Astrocyte of the spinal cord (primary cell): ENCODE measurements at regions not wholly inside any gene's neighbourhood (a gene's known extent, or its start where the extent isn't known, plus 50 kb on each side); places are given as distances from the start of the nearest gene placed in this dataset.
"Not testable (repeated sequence)": the region's sequence is repeated elsewhere in the genome, so short reads cannot be mapped to it uniquely, and the experiment has no call there.

Source experiments
- DNase-seq: peaks from one replicate; pipeline ENCODE4 v3.0.0; 2011; ENCODE audit warnings: low read depth, low spot score
- H3K4me3 ChIP-seq: 2 replicates; pipeline ENCODE4 v1.5.1; 2011; ENCODE audit warnings: low read depth, mild to moderate bottlenecking, low read length, moderate library complexity
- CTCF ChIP-seq: IDR thresholded peaks from 2 replicates; pipeline ENCODE4 v1.5.1; 2012; ENCODE audit warnings: low read depth, mild to moderate bottlenecking, low read length, inconsistent platforms
- in situ Hi-C: cut with HindIII; loops from 2 replicates; pipeline ENCODE4 v1.10.0; 2017; ENCODE audit warnings: low sequenced_read_pairs

GRCh38 chr11:44382656-44383240 lies 72.8 kb upstream of the ALX4 start:
- in situ Hi-C loops: no loop called here
- no peak for DNase-seq
- no peak overlapping the region for H3K4me3 ChIP-seq
- no peak for TF ChIP-seq CTCF

- no peak for TF ChIP-seq CTCF
- in situ Hi-C loops: no loop called here
- H3K4me3 ChIP-seq: no peak overlapping the region
- DNase-seq: no peak
Measured at GRCh38 chr11:44383246-44383645, 73.3 kb upstream of the ALX4 start.

- no peak for DNase-seq
- no peak for TF ChIP-seq CTCF
- in situ Hi-C loops: no loop called here
- no peak overlapping the region for H3K4me3 ChIP-seq
Measured at GRCh38 chr11:44387415-44387814, 77.5 kb upstream of the ALX4 start.

GRCh38 chr11:44387825-44388224 lies 77.9 kb upstream of the ALX4 start:
- in situ Hi-C loops: no loop called here
- no peak overlapping the region for H3K4me3 ChIP-seq
- TF ChIP-seq CTCF: no peak
- DNase-seq: no peak

- in situ Hi-C loops: no loop called here
- no peak overlapping the region for H3K4me3 ChIP-seq
- no peak for DNase-seq
- no peak for TF ChIP-seq CTCF
Measured at GRCh38 chr11:44388828-44389657, 79.1 kb upstream of the ALX4 start.

- no peak for DNase-seq
- no peak overlapping the region for H3K4me3 ChIP-seq
- in situ Hi-C loops: no loop called here
- TF ChIP-seq CTCF: no peak
Measured at GRCh38 chr11:44389963-44390605, 80.1 kb upstream of the ALX4 start.

- DNase-seq, in situ Hi-C loops, H3K4me3 ChIP-seq: not testable (repeated sequence)
Measured at GRCh38 chr11:44391004-44391403, 81.1 kb upstream of the ALX4 start.

- H3K4me3 ChIP-seq, in situ Hi-C loops, DNase-seq: not testable (repeated sequence)
Measured at GRCh38 chr11:44396746-44397145, 86.8 kb upstream of the ALX4 start.
